HCT116 (cell line): ENCODE measurements at regions not wholly inside any gene's neighbourhood (a gene's known extent, or its start where the extent isn't known, plus 50 kb on each side); places are given as distances from the start of the nearest gene placed in this dataset.
"Not testable (repeated sequence)": the region's sequence is repeated elsewhere in the genome, so short reads cannot be mapped to it uniquely, and the experiment has no call there.

Experiments used
- ATAC-seq: fragments of 200-7000 bp; cut with Tn5 transposase; 2 replicates; pipeline ENCODE4 v1.9.1; 2020; ENCODE audit warnings: mild to moderate bottlenecking, moderate library complexity
- BruUV-seq: library from RNA; stranded (reverse); fragments of 400-500 nt; replicated peaks from 2 replicates; lab custom pipeline; 2021; lab: Mats Ljungman, UMichigan
- CTCF ChIA-PET: fragments of 300-600 bp; sonication (Branson Sonifier 250); formaldehyde crosslinking; loops from one replicate; lab custom pipeline; 2021; ENCODE audit warnings: antibody characterized with exemption; lab: Charles Lee
- POLR2A ChIA-PET: fragments of 300-600, 350-600 bp; sonication (Branson Sonifier 250); formaldehyde crosslinking; loops from one replicate; lab custom pipeline; 2021; ENCODE audit warnings: antibody characterized with exemption; lab: Charles Lee
- RAD21 ChIA-PET, 2 experiments: fragments of 300-600 bp; sonication (Branson Sonifier 250); formaldehyde crosslinking; loops; one replicate each; lab custom pipeline; 2023; ENCODE audit warnings: low total read pairs in 2 of 2; ENCODE audit not compliant: uncharacterized antibody in 2 of 2, unreplicated experiment in 2 of 2, low non-redundant PET in 1 of 2; lab: Charles Lee
- DNase-seq: peaks from one replicate; pipeline ENCODE4 v3.0.0-alpha.2; 2010; ENCODE audit warnings: low read depth, low spot score
- H2AFZ ChIP-seq: fragments of 200-600 bp; shearing (Covaris generic), sonication (generic); 2 replicates; pipeline ENCODE4 v1.6.1; 2017; ENCODE audit warnings: low read depth, mixed run types, mixed read lengths, antibody characterized with exemption, low read length; ENCODE audit not compliant: poor library complexity, severe bottlenecking
- H3K27ac ChIP-seq: 2 replicates; pipeline ENCODE4 v1.5.1; 2012; ENCODE audit warnings: low read depth, low read length
- H3K27me3 ChIP-seq: fragments of 200-600 bp; sonication (generic); 2 replicates; pipeline ENCODE4 v1.6.1; 2016; ENCODE audit warnings: mixed run types, low read length, mixed read lengths; ENCODE audit not compliant: insufficient read depth
- H3K36me3 ChIP-seq, 2 experiments: fragments of 200-500 bp in 1 of 2; fragments of 200-600 bp in 1 of 2; sonication (Bioruptor generic) in 1 of 2; sonication (generic) in 1 of 2; 2 replicates each; pipeline versions ENCODE4 v1.5.1 to v1.6.1; 2014 to 2016; ENCODE audit warnings: low read length in 2 of 2, inconsistent platforms in 1 of 2, mixed read lengths in 1 of 2, mixed run types in 1 of 2; ENCODE audit not compliant: insufficient read depth in 2 of 2, control insufficient read depth in 1 of 2
- H3K4me1 ChIP-seq, 2 experiments: fragments of 200-600 bp in 1 of 2; sonication (generic) in 1 of 2; 2 replicates each; pipeline versions ENCODE4 v1.5.1 to v1.6.1; 2012 to 2017; ENCODE audit warnings: low read length in 2 of 2, inconsistent platforms in 1 of 2, mild to moderate bottlenecking in 1 of 2, mixed read lengths in 1 of 2, mixed run types in 1 of 2, moderate library complexity in 1 of 2; ENCODE audit not compliant: insufficient read depth in 2 of 2, control insufficient read depth in 1 of 2
- H3K4me2 ChIP-seq: fragments of 200-600 bp; sonication (generic); 2 replicates; pipeline ENCODE4 v1.6.1; 2017; ENCODE audit warnings: mixed run types, low read length, mixed read lengths
- H3K4me3 ChIP-seq, 2 experiments: fragments of 200-600 bp in 1 of 2; sonication (generic) in 1 of 2; replicated peaks in 1 of 2; 2 replicates each; pipeline ENCODE4 v1.5.1; 2011 to 2016; ENCODE audit warnings: low read length in 2 of 2, control low read depth in 1 of 2, low read depth in 1 of 2, mild to moderate bottlenecking in 1 of 2, mixed read lengths in 1 of 2, mixed run types in 1 of 2
- H3K79me2 ChIP-seq: fragments of 200-600 bp; sonication (generic); 2 replicates; pipeline ENCODE4 v1.6.1; 2017; ENCODE audit warnings: mild to moderate bottlenecking, mixed run types, low read length, moderate library complexity, mixed read lengths; ENCODE audit not compliant: insufficient read depth
- H3K9ac ChIP-seq: fragments of 200-600 bp; sonication (generic); 2 replicates; pipeline ENCODE4 v1.6.1; 2016; ENCODE audit warnings: low read length, mixed read lengths
- H3K9me2 ChIP-seq: fragments of 200-600 bp; sonication (generic), shearing (Covaris generic); 2 replicates; pipeline ENCODE4 v1.6.1; 2017; ENCODE audit warnings: mixed run types, mild to moderate bottlenecking, moderate library complexity; ENCODE audit not compliant: insufficient read depth
- H3K9me3 ChIP-seq, 2 experiments: fragments of 200-500 bp in 1 of 2; fragments of 200-600 bp in 1 of 2; sonication (Bioruptor generic) in 1 of 2; sonication (generic) in 1 of 2; 2 replicates each; pipeline ENCODE4 v1.6.1; 2014 to 2017; ENCODE audit warnings: low read length in 2 of 2, mixed read lengths in 2 of 2, inconsistent platforms in 1 of 2, low read depth in 1 of 2, mild to moderate bottlenecking in 1 of 2, mixed run types in 1 of 2, moderate library complexity in 1 of 2; ENCODE audit not compliant: control insufficient read depth in 1 of 2, insufficient read depth in 1 of 2
- H4K20me1 ChIP-seq: fragments of 200-600 bp; sonication (generic), shearing (Covaris generic); 2 replicates; pipeline ENCODE4 v1.6.1; 2017; ENCODE audit warnings: mixed run types, mild to moderate bottlenecking, moderate library complexity; ENCODE audit not compliant: insufficient read depth
- ATF3 ChIP-seq: IDR thresholded peaks from 2 replicates; pipeline ENCODE4 v1.6.1; 2012
- CBX3 ChIP-seq: IDR thresholded peaks from 2 replicates; pipeline ENCODE4 v1.6.1; 2012; ENCODE audit warnings: low read depth
- CTCF ChIP-seq, 3 experiments: fragments of 200-600 bp in 1 of 3; sonication (generic) in 1 of 3; IDR thresholded peaks in 2 of 3; conservative IDR thresholded peaks in 1 of 3; 2 replicates each; pipeline ENCODE4 v1.5.1; 2012 to 2017; ENCODE audit warnings: low read depth in 2 of 3, low read length in 2 of 3, antibody characterized with exemption in 1 of 3, borderline replicate concordance in 1 of 3, control low read depth in 1 of 3, mild to moderate bottlenecking in 1 of 3, mixed read lengths in 1 of 3, mixed run types in 1 of 3, moderate library complexity in 1 of 3; ENCODE audit not compliant: insufficient read depth in 1 of 3
- EGR1 ChIP-seq: IDR thresholded peaks from 2 replicates; pipeline ENCODE4 v1.6.1; 2012; ENCODE audit warnings: low read depth
- ELF1 ChIP-seq: IDR thresholded peaks from 2 replicates; pipeline ENCODE4 v1.6.1; 2012; ENCODE audit warnings: low read depth, borderline replicate concordance
- EZH2phosphoT487 ChIP-seq: fragments of 200-600 bp; IDR thresholded peaks from 2 replicates; pipeline ENCODE4 v1.6.1; 2018; ENCODE audit warnings: antibody characterized with exemption, borderline replicate concordance
- POLR2A ChIP-seq: IDR thresholded peaks from 2 replicates; pipeline ENCODE4 v1.7.0; 2011; ENCODE audit warnings: borderline replicate concordance; ENCODE audit not compliant: insufficient read depth, insufficient read length; ENCODE audit errors: extremely low read depth
- POLR2AphosphoS5 ChIP-seq: IDR thresholded peaks from 2 replicates; pipeline ENCODE4 v1.6.1; 2011; ENCODE audit warnings: mild to moderate bottlenecking, low read depth, low read length, moderate library complexity
- SP1 ChIP-seq: IDR thresholded peaks from 2 replicates; pipeline ENCODE4 v1.6.1; 2012; ENCODE audit warnings: low read depth
- ZFX ChIP-seq: fragments of 450-650 bp; IDR thresholded peaks from 2 replicates; pipeline ENCODE4 v1.6.1; 2017
- intact Hi-C: fragments of 100-400 bp; cut with micrococcal nuclease; formaldehyde crosslinking; loops from 2 replicates; pipeline ENCODE4 v1.10.0; 2022
- TF ChIP-seq, protein P1 (sequence below): IDR thresholded peaks from 2 replicates; pipeline ENCODE4 v1.6.1; 2012

- no peaks in the 10 kb centered on the region for H3K9me2 ChIP-seq
- TF ChIP-seq SP1 (no peak), ATF3 (no peak), ELF1 (no peak), POLR2A (no peak), POLR2AphosphoS5 (no peak), ZFX (no peak), CBX3 (no peak)
- TF ChIP-seq, protein P1, sequence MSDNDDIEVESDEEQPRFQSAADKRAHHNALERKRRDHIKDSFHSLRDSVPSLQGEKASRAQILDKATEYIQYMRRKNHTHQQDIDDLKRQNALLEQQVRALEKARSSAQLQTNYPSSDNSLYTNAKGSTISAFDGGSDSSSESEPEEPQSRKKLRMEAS = no peak
- CTCF ChIA-PET = no interaction called here
- no peak for ATAC-seq
- H3K27me3 ChIP-seq = no peaks in the 10 kb centered on the region
- H3K4me3 ChIP-seq = no peak overlapping the region
- BruUV-seq = no TSS peak
- no peaks in the 10 kb centered on the region for H4K20me1 ChIP-seq
- no peak overlapping the region for H3K9ac ChIP-seq
- no peak overlapping the region for H3K4me2 ChIP-seq
- H3K36me3 ChIP-seq = no peaks in the 10 kb centered on the region
- intact Hi-C loops = no loop called here
- RAD21 ChIA-PET = no interaction called here
- H3K9me3 ChIP-seq = peaks cover 0 to 3% of the 10 kb centered on the region in 2 experiments; a peak in 2 of 4 replicates
- H3K79me2 ChIP-seq = no peaks in the 10 kb centered on the region
- no peak overlapping the region for H3K27ac ChIP-seq
- POLR2A ChIA-PET = no interaction called here
- H2AFZ ChIP-seq = no peak overlapping the region
- DNase-seq = no peak
- H3K4me1 ChIP-seq = no peaks in the 10 kb centered on the region
Observed at GRCh38 chr16:59013930-59014329, 279.8 kb upstream of the GOT2 start.

GRCh38 chr16:58999762-59000161 lies 265.6 kb upstream of the GOT2 start:
- no peaks in the 10 kb centered on the region for H3K36me3 ChIP-seq
- POLR2A ChIA-PET = no interaction called here
- no peak for TF ChIP-seq CTCF (IDR thresholded peaks at IDR 0.05 in 2 of 3, conservative IDR thresholded peaks at IDR 0.05 in 1 of 3; ENCODE audit: borderline replicate concordance in 1 of 3, insufficient read depth in 1 of 3, low read depth in 2 of 3, low read length in 2 of 3)
- no peak for TF ChIP-seq EZH2phosphoT487
- TF ChIP-seq POLR2AphosphoS5 = no peak
- TF ChIP-seq EGR1 = no peak
- no peak for TF ChIP-seq SP1
- no peak overlapping the region for H2AFZ ChIP-seq
- CTCF ChIA-PET = no interaction called here
- no peak overlapping the region for H3K27ac ChIP-seq
- H3K27me3 ChIP-seq = no peaks in the 10 kb centered on the region
- DNase-seq = no peak
- ATAC-seq = no peak
- intact Hi-C loops = no loop called here
- no peak overlapping the region for H3K9ac ChIP-seq
- no peaks in the 10 kb centered on the region for H3K9me2 ChIP-seq
- RAD21 ChIA-PET = no interaction called here
- no peak overlapping the region for H3K4me3 ChIP-seq
- no peaks in the 10 kb centered on the region for H3K79me2 ChIP-seq
- BruUV-seq = no TSS peak
- H3K4me1 ChIP-seq = no peaks in the 10 kb centered on the region
- no peaks in the 10 kb centered on the region for H3K9me3 ChIP-seq
- H3K4me2 ChIP-seq = no peak overlapping the region
- no peaks in the 10 kb centered on the region for H4K20me1 ChIP-seq

- POLR2A ChIA-PET, CTCF ChIA-PET, H3K36me3 ChIP-seq, DNase-seq, H3K9ac ChIP-seq, ATAC-seq, H3K4me1 ChIP-seq, H4K20me1 ChIP-seq, H3K27ac ChIP-seq, H3K9me3 ChIP-seq, intact Hi-C loops, H3K79me2 ChIP-seq, H3K27me3 ChIP-seq, BruUV-seq, H3K4me3 ChIP-seq, H3K9me2 ChIP-seq, RAD21 ChIA-PET, H3K4me2 ChIP-seq, H2AFZ ChIP-seq: not testable (repeated sequence)
Observed at GRCh38 chr16:58992755-58993154, 258.6 kb upstream of the GOT2 start.
